Mammary epithelial cell (primary cell): ENCODE measurements at regions not wholly inside any gene's neighbourhood (a gene's known extent, or its start where the extent isn't known, plus 50 kb on each side); places are given as distances from the start of the nearest gene placed in this dataset.

Experiments used
- EZH2 ChIP-seq: IDR thresholded peaks from 2 replicates; pipeline ENCODE4 v1.6.1; 2012; ENCODE audit warnings: low read length, inconsistent platforms, borderline replicate concordance
- TF ChIP-seq, protein P1 (sequence below), 2 donors: IDR thresholded peaks in 1 of 2; conservative IDR thresholded peaks in 1 of 2; 2 replicates each; pipeline ENCODE4 v1.5.1; 2011 to 2012; ENCODE audit warnings: inconsistent platforms in 2 of 2, low read length in 2 of 2, mild to moderate bottlenecking in 2 of 2, control low read depth in 1 of 2, low read depth in 1 of 2; ENCODE audit not compliant: insufficient read depth in 1 of 2; ENCODE audit errors: extremely low read depth in 1 of 2

DNA sequence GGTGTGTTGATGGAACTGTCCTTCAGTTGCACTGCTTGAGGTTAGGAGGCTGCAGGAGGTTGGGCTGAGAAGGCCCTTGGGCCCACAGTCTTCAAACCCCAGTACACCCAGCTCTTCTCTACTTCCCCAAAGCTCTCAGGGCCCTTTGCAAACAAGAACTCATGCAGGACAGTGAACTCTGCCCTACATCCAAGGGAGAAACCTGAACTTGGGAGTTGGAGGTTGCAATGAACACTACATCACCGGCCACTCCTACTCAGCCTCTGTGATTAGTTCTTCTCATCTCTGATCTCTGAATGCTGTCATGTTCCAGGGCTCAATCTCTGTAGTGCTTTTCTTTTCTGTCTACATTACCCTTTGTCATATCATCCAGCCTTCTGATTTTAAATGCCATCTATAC is 148.5 kb upstream of the PDE7B start:
- TF ChIP-seq, protein P1, sequence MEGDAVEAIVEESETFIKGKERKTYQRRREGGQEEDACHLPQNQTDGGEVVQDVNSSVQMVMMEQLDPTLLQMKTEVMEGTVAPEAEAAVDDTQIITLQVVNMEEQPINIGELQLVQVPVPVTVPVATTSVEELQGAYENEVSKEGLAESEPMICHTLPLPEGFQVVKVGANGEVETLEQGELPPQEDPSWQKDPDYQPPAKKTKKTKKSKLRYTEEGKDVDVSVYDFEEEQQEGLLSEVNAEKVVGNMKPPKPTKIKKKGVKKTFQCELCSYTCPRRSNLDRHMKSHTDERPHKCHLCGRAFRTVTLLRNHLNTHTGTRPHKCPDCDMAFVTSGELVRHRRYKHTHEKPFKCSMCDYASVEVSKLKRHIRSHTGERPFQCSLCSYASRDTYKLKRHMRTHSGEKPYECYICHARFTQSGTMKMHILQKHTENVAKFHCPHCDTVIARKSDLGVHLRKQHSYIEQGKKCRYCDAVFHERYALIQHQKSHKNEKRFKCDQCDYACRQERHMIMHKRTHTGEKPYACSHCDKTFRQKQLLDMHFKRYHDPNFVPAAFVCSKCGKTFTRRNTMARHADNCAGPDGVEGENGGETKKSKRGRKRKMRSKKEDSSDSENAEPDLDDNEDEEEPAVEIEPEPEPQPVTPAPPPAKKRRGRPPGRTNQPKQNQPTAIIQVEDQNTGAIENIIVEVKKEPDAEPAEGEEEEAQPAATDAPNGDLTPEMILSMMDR (conservative IDR thresholded peaks at IDR 0.05 in 1 of 2, IDR thresholded peaks at IDR 0.05 in 1 of 2; ENCODE audit: extremely low read depth in 1 of 2, insufficient read depth in 1 of 2, low read depth in 1 of 2, low read length in 2 of 2): no peak
- no peak for TF ChIP-seq EZH2
